Gastrocnemius medialis (tissue), 4 donors: ENCODE measurements at regions not wholly inside any gene's neighbourhood (a gene's known extent, or its start where the extent isn't known, plus 50 kb on each side); places are given as distances from the start of the nearest gene placed in this dataset.

Experiments
- CTCF ChIP-seq, 5 experiments: fragments of 450-650 bp in 3 of 5; fragments of 200-600 bp in 2 of 5; sonication (generic) in 2 of 5; IDR thresholded peaks in 4 of 5; conservative IDR thresholded peaks in 1 of 5; 1 replicate in 4 of 5; 2 replicates in 1 of 5; pipeline ENCODE4 v1.5.1; 2016 to 2019; ENCODE audit warnings: antibody characterized with exemption in 5 of 5, mild to moderate bottlenecking in 3 of 5, moderate library complexity in 3 of 5
- POLR2A ChIP-seq, 2 donors: fragments of 450-650 bp; IDR thresholded peaks; one replicate each; pipeline ENCODE4 v1.6.1; 2017; ENCODE audit warnings: antibody characterized with exemption in 2 of 2, mild to moderate bottlenecking in 2 of 2, moderate library complexity in 2 of 2

- no peak for TF ChIP-seq CTCF (IDR thresholded peaks at IDR 0.05 in 4 of 5, conservative IDR thresholded peaks at IDR 0.05 in 1 of 5)
- TF ChIP-seq POLR2A (IDR thresholded peaks at IDR 0.05) = no peak
Measured at GRCh38 chr16:26688105-26688504, 378.6 kb upstream of the C16orf82 start.
